GM12865 (cell line): ENCODE measurements at regions not wholly inside any gene's neighbourhood (a gene's known extent, or its start where the extent isn't known, plus 50 kb on each side); places are given as distances from the start of the nearest gene placed in this dataset.

ENCODE experiments used
- DNase-seq: peaks from one replicate; pipeline ENCODE4 v3.0.0; 2010; ENCODE audit warnings: low read depth
- H3K4me3 ChIP-seq: 2 replicates; pipeline ENCODE4 v1.5.1; 2011; ENCODE audit warnings: mild to moderate bottlenecking, low read depth, low read length, control low read depth
- TF ChIP-seq, protein P1 (sequence below): IDR thresholded peaks from 2 replicates; pipeline ENCODE4 v1.5.1; 2011; ENCODE audit warnings: low read length, control low read depth, low read depth, inconsistent platforms; ENCODE audit not compliant: insufficient read depth; ENCODE audit errors: missing control alignments

GRCh38 chr5:167128581-167128980, 1162.9 kb upstream of the WWC1 start:
- no peak overlapping the region for H3K4me3 ChIP-seq
- TF ChIP-seq, protein P1, sequence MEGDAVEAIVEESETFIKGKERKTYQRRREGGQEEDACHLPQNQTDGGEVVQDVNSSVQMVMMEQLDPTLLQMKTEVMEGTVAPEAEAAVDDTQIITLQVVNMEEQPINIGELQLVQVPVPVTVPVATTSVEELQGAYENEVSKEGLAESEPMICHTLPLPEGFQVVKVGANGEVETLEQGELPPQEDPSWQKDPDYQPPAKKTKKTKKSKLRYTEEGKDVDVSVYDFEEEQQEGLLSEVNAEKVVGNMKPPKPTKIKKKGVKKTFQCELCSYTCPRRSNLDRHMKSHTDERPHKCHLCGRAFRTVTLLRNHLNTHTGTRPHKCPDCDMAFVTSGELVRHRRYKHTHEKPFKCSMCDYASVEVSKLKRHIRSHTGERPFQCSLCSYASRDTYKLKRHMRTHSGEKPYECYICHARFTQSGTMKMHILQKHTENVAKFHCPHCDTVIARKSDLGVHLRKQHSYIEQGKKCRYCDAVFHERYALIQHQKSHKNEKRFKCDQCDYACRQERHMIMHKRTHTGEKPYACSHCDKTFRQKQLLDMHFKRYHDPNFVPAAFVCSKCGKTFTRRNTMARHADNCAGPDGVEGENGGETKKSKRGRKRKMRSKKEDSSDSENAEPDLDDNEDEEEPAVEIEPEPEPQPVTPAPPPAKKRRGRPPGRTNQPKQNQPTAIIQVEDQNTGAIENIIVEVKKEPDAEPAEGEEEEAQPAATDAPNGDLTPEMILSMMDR = no peak
- no peak for DNase-seq

DNA sequence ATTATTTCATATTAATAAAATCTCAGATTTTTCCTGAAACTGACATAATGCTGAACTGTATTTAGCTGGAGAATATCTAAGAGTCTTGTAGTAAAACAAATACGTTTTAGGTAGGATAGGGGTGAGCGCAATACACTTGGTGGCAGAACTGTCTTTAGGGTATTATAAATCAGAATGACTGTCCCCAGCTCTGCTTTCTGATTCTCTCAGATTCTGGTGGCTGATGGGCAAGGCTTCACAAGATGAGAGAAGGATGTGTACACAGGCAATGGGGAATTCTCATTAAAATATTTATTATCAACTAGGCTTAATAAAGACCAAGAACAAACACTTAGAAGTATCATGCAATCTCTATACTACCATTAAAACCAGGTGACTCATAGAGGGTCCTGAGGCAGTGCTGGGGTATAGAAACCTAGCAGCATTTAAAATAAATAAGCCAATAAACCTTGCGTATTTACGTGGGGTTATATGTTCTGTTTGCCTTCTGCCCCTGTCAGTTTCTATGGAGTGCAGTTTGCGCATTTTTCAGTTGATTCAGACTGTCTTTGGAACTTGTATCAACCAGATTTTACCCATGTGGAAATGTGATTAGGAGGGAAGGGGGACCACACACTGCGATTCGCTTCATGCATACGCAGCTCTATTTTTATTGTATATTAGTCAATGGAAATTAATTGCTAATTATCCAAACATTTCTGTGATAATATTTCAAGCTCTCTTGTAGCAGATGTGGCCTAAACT, 1150.7 kb upstream of the WWC1 start:
- TF ChIP-seq, protein P1 = no peak
- no peak for DNase-seq
- H3K4me3 ChIP-seq = no peak overlapping the region

DNA sequence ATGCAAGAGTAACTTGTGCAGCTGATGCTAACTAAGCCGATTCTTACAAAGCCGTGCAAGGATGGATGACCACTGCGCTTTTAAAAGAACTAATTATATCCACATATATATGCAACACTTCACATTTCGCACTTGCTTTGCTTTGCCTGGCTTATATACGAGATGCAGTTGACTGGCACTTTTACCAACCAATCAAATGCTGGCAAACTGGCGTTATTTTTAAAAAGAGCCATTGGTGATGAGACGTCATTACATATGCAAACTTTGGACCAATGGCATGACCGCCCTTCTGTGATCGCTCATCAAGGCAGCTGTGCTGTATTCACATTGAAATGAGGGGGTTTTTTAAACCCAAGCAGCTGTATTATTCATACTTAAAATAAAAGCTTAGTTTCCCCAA, 1147.7 kb upstream of the WWC1 start:
- TF ChIP-seq, protein P1 = no peak
- DNase-seq = no peak
- H3K4me3 ChIP-seq = no peak overlapping the region

- H3K4me3 ChIP-seq = no peak overlapping the region
- no peak for DNase-seq
- TF ChIP-seq, protein P1 = no peak
Observed at GRCh38 chr5:167145841-167146240, 1145.6 kb upstream of the WWC1 start.

GRCh38 chr5:167147879-167148278, 1143.6 kb upstream of the WWC1 start:
- H3K4me3 ChIP-seq = no peak overlapping the region
- no peak for DNase-seq
- TF ChIP-seq, protein P1 = no peak

- H3K4me3 ChIP-seq = no peak overlapping the region
- TF ChIP-seq, protein P1 = no peak
- no peak for DNase-seq
Observed at GRCh38 chr5:167150661-167151060, 1140.8 kb upstream of the WWC1 start.

GRCh38 chr5:167152561-167152960, 1138.9 kb upstream of the WWC1 start:
- H3K4me3 ChIP-seq = no peak overlapping the region
- DNase-seq = no peak
- TF ChIP-seq, protein P1 = no peak
